SK-N-MC (cell line): ENCODE measurements at regions not wholly inside any gene's neighbourhood (a gene's known extent, or its start where the extent isn't known, plus 50 kb on each side); places are given as distances from the start of the nearest gene placed in this dataset.

Experiments
- EZH2 ChIP-seq: fragments of 200-600 bp; sonication (generic); IDR thresholded peaks from one replicate; pipeline ENCODE4 v1.6.1; 2017; ENCODE audit warnings: antibody characterized with exemption
- POLR2AphosphoS5 ChIP-seq: IDR thresholded peaks from 2 replicates; pipeline ENCODE4 v1.6.1; 2012; ENCODE audit warnings: mild to moderate bottlenecking, low read depth, low read length, borderline replicate concordance

DNA sequence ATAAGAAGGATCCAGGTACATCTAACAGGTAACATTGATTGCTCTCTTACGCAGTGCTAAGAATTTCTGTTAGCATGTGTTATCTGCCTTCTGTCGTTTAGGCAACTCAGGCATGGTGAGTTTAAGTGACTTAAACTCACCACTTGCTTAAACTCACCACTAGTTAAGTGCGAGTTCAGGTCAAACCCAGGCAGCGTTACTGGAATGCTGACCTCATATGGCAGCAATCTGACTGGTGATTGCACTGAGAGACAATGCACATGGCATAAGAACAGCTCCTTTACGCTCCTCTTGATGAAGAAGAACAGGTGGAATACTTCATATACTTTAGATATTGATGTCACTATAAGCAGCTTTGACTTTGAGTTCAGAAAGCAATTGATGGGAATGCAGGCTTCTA is 954.1 kb downstream of the SOCS6 start:
- TF ChIP-seq POLR2AphosphoS5: no peak
- TF ChIP-seq EZH2: no peak
